ENCODE measurements at regions not wholly inside any gene's neighbourhood (a gene's known extent, or its start where the extent isn't known, plus 50 kb on each side); places are given as distances from the start of the nearest gene placed in this dataset.
"Not testable (repeated sequence)": the region's sequence is repeated elsewhere in the genome, so short reads cannot be mapped to it uniquely, and the experiment has no call there.

DNA sequence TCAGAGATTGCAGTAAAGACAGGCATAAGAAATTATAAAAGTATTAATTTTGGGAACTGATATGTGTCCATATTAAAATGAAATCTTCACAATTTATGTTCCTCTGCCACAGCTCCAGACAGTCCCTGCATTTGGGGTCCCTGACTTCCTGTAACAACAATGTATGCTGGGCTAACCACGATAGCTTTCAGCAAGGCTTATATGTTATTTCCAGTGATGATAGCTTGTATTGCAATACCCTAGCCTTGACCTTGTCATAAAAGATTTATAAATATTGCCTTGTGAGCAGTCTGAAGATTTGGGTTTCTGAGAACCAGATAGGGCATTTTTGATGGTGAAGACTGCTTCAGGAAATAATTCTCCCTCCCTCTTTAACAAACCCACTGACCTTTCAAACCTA, 129.5 kb downstream of the PCDH10 start:
- DNase-seq: no peak

DNA sequence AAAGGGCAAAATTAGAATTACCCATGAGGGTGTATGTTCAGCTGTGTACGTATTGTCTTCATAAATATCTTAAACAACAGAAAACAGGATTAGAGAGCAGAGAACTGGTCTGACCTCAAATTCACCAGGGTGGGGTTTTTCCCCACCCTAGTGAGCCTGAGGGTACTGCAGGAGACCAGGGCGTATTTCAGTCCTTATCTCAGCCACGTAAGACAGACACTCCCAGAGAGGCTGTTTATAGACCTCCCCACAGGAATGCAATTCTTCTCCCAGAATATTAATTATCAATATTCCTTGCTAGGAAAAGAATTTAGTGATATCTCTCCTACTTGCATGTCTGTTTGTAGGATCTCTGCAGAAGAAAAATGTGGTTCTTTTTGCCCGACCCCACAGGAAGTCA, 128.8 kb downstream of the PCDH10 start:
- DNase-seq: not testable (repeated sequence)

DNA sequence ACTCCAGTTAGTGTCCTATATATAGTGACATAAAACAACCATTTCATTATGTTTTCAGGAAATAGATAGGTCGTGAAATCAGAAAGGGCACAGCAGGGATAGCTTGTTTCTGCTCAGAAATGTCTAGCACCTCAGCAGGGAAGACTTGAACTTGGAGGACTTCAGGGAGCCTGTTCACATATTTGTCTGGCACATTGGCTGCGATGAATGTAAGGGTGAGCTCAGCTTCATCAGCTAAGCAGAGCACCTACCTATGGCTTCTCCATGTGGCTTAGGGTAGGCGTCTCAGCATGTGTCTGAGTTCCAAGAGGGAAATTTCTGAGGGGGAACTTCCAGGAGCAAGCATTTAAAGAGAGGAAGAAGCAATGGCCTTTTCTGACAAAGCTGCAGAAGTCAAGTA, 126.2 kb downstream of the PCDH10 start:
- no peak for DNase-seq

DNA sequence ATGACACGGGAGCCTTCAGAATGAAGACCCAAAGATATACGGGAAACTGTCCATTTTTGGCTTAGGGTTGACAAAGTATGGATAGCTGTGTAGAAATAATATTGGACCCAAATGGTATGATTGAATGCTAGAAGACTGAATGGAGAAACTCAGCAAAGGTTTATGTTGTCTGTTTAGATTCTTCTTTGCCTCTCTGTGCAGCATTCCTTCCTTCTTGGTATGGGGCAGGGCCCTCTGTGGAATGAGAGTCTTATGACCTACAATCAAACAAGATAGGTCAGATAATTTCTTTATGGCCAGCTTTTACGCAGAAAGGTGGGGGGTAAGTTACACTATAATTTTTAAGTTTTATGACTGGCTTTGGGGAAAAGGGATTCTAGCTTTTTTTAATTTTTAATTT, 124.3 kb downstream of the PCDH10 start:
- DNase-seq: no peak

DNA sequence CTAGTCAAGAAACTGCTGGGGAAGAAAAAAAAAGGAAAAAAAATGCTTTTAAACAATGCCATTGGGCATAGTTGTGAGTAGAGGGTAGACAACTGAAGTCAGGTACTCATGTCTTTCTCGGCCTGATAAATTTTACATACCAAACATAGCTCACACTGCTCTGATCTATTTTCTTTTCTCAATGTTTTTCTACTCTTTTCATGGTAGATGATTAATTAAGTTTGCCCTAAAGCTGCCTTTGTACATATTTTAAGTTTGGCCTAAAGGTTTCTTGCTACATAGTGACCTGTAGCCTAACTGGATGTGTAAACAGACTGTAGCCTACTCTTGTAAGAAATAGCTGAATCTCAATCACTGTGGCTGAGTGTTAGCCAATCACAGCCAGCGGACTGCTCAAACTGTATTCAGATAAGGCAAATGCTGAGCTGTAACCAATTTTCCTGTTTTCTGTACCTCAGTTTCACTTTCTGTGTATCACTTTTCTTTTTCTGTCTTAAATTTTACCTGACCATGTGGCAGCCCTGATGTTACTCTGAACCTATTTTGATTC, 121.0 kb downstream of the PCDH10 start:
- DNase-seq: no peak

DNA sequence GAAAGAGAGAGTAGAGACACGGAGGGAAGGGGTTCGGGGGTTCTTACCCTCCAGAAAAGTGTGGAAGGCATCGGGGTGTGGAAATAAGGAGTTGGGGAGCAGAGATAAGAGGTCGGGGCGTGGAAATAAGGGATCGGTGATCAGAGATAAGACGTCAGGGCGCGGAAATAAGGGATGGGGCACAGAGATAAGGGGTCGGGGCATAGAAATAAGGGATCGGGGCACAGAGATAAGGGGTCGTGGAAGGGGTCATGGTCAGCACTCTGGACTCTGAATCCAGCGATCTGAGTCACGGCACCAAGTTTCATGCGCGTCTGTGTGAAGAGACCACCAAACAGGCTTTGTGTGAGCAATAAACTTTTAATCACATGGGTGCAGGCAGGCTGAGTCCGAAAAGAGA, 119.1 kb downstream of the PCDH10 start:
- DNase-seq: no peak

DNA sequence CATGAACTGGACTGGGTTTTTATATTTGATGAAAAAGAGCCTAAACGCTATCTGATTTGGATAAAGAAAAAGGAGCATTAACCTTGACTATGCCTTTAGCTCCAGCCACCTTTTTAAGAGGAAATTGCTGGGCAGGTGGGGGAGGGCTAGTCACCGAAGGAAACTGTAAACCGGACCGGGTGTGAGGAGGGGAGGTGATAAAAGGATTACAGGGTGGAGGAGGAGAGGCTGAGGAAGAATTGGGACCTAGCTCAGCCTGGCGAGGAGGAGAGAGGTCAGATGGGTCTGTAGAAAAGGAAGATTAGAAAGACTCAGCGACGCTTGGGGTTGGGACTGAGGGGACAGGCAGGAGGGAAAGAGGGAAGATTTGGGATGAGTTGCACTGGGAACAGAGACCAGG, 118.4 kb downstream of the PCDH10 start:
- not testable (repeated sequence) for DNase-seq

DNA sequence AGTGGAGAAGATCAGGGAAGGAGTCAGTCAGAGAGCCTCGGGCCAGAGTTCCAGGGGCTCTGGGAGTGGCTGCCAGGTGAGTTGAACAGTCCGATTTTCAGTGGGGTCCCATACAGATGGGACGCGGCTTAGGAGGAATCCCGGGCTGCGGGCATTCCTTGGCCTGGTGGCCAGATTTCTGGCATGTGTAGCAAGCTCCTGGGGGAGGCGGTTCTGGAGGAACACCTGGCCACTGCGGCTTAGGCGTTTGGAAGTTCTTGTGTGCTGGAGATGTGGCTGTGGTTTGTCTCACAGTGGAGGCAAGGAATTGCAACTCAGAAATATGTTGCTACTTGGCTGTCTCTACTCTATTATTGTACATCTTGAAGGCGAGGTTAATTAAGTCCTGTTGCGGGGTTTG, 117.9 kb downstream of the PCDH10 start:
- DNase-seq: not testable (repeated sequence)

DNA sequence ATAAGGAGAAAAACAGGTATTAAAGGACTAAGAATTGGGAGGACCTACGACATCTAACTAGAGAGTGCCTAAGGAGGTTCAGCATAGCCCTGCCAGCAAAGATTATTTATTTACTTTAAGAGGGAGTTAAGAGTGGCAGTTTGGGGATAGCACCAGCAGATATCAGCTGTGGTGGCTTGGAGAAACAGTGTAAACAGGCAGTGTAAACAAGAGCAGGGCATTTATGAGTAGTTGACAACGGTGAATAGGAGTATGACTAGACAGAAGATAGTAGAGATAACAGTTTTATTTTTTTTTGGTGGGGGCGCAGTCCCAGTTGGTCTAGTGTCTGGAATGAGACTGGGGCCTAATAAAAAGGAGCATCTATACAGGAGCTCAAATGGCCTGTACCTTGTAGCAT, 115.2 kb downstream of the PCDH10 start:
- DNase-seq: not testable (repeated sequence)

DNA sequence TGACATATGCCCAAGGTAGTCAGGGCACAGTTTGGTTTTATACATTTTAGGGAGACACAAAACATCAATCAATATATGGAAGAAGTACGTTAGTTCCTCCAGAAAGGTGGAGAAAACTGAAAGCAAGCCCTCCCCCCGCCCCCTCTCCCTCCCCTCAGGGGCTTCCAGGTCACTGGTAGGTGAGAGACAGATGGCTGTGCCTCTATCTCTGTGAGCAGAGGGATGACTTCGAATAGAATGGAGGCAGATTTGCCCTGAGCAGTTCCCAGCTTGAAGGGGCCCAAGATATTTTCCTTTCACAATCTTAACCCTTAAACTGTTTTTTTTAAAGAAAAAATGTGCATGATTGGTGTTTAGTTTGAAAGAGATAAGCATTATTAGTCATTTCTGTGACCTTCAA, 114.0 kb downstream of the PCDH10 start:
- DNase-seq: no peak

DNA sequence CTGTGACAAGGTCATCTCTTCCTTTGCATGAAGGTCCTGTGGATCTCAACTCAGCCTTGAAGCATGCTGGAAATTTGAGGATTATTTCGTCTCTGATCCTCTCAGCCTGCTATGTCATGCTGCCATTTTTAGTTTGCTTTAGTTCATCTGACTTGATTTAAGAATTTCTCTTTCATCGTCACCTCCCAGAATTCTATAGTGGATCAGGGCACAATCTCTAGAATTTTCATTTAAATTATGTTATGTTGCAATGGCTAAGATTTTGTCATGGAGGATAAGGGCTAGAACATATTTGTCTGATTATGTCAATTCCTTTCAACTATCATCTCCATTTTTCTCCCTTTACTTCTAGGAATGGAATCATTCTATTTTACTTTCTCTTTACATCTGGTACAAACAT, 98.8 kb downstream of the PCDH10 start:
- DNase-seq: no peak

DNA sequence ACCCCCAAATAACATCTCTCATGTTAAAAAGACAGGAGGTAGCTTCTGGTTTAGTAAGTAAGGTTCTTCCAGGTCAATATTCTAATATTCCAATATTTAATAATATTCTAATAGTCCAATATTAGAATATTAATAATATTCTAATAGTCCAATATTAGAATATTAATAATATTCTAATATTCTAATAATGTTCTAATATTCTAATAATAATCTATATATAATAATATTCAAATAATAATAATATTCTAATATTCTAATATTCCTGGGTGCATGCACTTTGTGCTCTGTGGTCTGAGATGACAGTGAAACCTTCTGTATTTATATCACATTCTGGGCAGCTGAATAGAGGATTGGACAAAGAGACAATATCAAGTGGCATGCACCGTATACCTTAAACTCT, 96.1 kb downstream of the PCDH10 start:
- no peak for DNase-seq

Data from NCI-H1694 (cell line).